IPS-15b (cell line): ENCODE measurements at regions not wholly inside any gene's neighbourhood (a gene's known extent, or its start where the extent isn't known, plus 50 kb on each side); places are given as distances from the start of the nearest gene placed in this dataset.

Experiments
- H3K27me3 ChIP-seq: one replicate; pipeline ENCODE4 v1.6.1; 2013; ENCODE audit warnings: low read length; ENCODE audit not compliant: control insufficient read depth, insufficient read depth
- H3K36me3 ChIP-seq: one replicate; pipeline ENCODE4 v1.6.1; 2013; ENCODE audit warnings: low read length; ENCODE audit not compliant: control insufficient read depth, insufficient read depth
- H3K4me1 ChIP-seq: one replicate; pipeline ENCODE4 v1.6.1; 2013; ENCODE audit warnings: mild to moderate bottlenecking, low read length; ENCODE audit not compliant: control insufficient read depth, insufficient read depth
- H3K4me3 ChIP-seq: one replicate; pipeline ENCODE4 v1.5.1; 2013; ENCODE audit warnings: low read depth, low read length
- H3K9ac ChIP-seq: one replicate; pipeline ENCODE4 v1.6.1; 2013; ENCODE audit warnings: low read depth, mild to moderate bottlenecking, low read length
- H3K9me3 ChIP-seq: one replicate; pipeline ENCODE4 v1.6.1; 2013; ENCODE audit warnings: mild to moderate bottlenecking, low read length; ENCODE audit not compliant: control insufficient read depth, insufficient read depth

GRCh38 chr10:53108317-53108934 lies 335.8 kb upstream of the MBL2 start:
- H3K4me3 ChIP-seq, result no peak overlapping the region
- H3K4me1 ChIP-seq, result no peaks in the 10 kb centered on the region
- H3K27me3 ChIP-seq, result no peaks in the 10 kb centered on the region
- H3K9ac ChIP-seq, result no peak overlapping the region
- no peaks in the 10 kb centered on the region for H3K9me3 ChIP-seq
- H3K36me3 ChIP-seq, result no peaks in the 10 kb centered on the region

GRCh38 chr10:53107711-53108110 lies 335.1 kb upstream of the MBL2 start:
- Histone ChIP-seq H3K27me3 (no peaks in the 10 kb centered on the region), H3K4me3 (no peak overlapping the region), H3K9me3 (no peaks in the 10 kb centered on the region), H3K9ac (no peak overlapping the region), H3K4me1 (no peaks in the 10 kb centered on the region), H3K36me3 (no peaks in the 10 kb centered on the region)

- H3K4me1 ChIP-seq, result no peaks in the 10 kb centered on the region
- peaks cover 3% of the 10 kb centered on the region for H3K9me3 ChIP-seq
- H3K27me3 ChIP-seq, result no peaks in the 10 kb centered on the region
- H3K9ac ChIP-seq, result no peak overlapping the region
- no peaks in the 10 kb centered on the region for H3K36me3 ChIP-seq
- no peak overlapping the region for H3K4me3 ChIP-seq
These were observed 329.8 kb upstream of the MBL2 start for GRCh38 chr10:53102424-53102823.

- Histone ChIP-seq H3K4me1 (no peaks in the 10 kb centered on the region), H3K9me3 (peaks cover 3% of the 10 kb centered on the region), H3K9ac (no peak overlapping the region), H3K4me3 (no peak overlapping the region), H3K36me3 (no peaks in the 10 kb centered on the region), H3K27me3 (no peaks in the 10 kb centered on the region)
These were observed 321.3 kb upstream of the MBL2 start for GRCh38 chr10:53093878-53094277.

- Histone ChIP-seq H3K9me3 (no peaks in the 10 kb centered on the region), H3K4me1 (no peaks in the 10 kb centered on the region), H3K4me3 (no peak overlapping the region), H3K36me3 (no peaks in the 10 kb centered on the region), H3K27me3 (no peaks in the 10 kb centered on the region), H3K9ac (no peak overlapping the region)
These were observed 319.0 kb upstream of the MBL2 start for GRCh38 chr10:53091574-53091973.

GRCh38 chr10:53088961-53089360 lies 316.4 kb upstream of the MBL2 start:
- Histone ChIP-seq H3K9me3 (no peaks in the 10 kb centered on the region), H3K4me1 (no peaks in the 10 kb centered on the region), H3K9ac (no peak overlapping the region), H3K27me3 (no peaks in the 10 kb centered on the region), H3K4me3 (no peak overlapping the region), H3K36me3 (no peaks in the 10 kb centered on the region)

- Histone ChIP-seq H3K9ac (no peak overlapping the region), H3K9me3 (no peaks in the 10 kb centered on the region), H3K36me3 (no peaks in the 10 kb centered on the region), H3K27me3 (no peaks in the 10 kb centered on the region), H3K4me1 (no peaks in the 10 kb centered on the region), H3K4me3 (no peak overlapping the region)
These were observed 306.7 kb upstream of the MBL2 start for GRCh38 chr10:53079283-53079682.

- Histone ChIP-seq H3K4me1 (no peaks in the 10 kb centered on the region), H3K9me3 (no peaks in the 10 kb centered on the region), H3K9ac (no peak overlapping the region), H3K27me3 (no peaks in the 10 kb centered on the region), H3K36me3 (no peaks in the 10 kb centered on the region), H3K4me3 (no peak overlapping the region)
These were observed 304.4 kb upstream of the MBL2 start for GRCh38 chr10:53076948-53077347.

- Histone ChIP-seq H3K4me3 (no peak overlapping the region), H3K9me3 (no peaks in the 10 kb centered on the region), H3K9ac (no peak overlapping the region), H3K36me3 (no peaks in the 10 kb centered on the region), H3K27me3 (no peaks in the 10 kb centered on the region), H3K4me1 (no peaks in the 10 kb centered on the region)
These were observed 302.9 kb upstream of the MBL2 start for GRCh38 chr10:53075469-53075868.

- H3K4me3 ChIP-seq, result no peak overlapping the region
- no peaks in the 10 kb centered on the region for H3K4me1 ChIP-seq
- no peak overlapping the region for H3K9ac ChIP-seq
- no peaks in the 10 kb centered on the region for H3K36me3 ChIP-seq
- no peaks in the 10 kb centered on the region for H3K9me3 ChIP-seq
- H3K27me3 ChIP-seq, result no peaks in the 10 kb centered on the region
These were observed 299.6 kb upstream of the MBL2 start for GRCh38 chr10:53072144-53072543.

GRCh38 chr10:53071505-53072125 lies 299.0 kb upstream of the MBL2 start:
- Histone ChIP-seq H3K4me3 (no peak overlapping the region), H3K36me3 (no peaks in the 10 kb centered on the region), H3K9ac (no peak overlapping the region), H3K9me3 (no peaks in the 10 kb centered on the region), H3K4me1 (no peaks in the 10 kb centered on the region), H3K27me3 (no peaks in the 10 kb centered on the region)

- H3K9me3 ChIP-seq, result no peaks in the 10 kb centered on the region
- no peak overlapping the region for H3K9ac ChIP-seq
- H3K27me3 ChIP-seq, result no peaks in the 10 kb centered on the region
- H3K36me3 ChIP-seq, result no peaks in the 10 kb centered on the region
- no peaks in the 10 kb centered on the region for H3K4me1 ChIP-seq
- no peak overlapping the region for H3K4me3 ChIP-seq
These were observed 296.4 kb upstream of the MBL2 start for GRCh38 chr10:53069013-53069412.
